ENCODE measurements at regions not wholly inside any gene's neighbourhood (a gene's known extent, or its start where the extent isn't known, plus 50 kb on each side); places are given as distances from the start of the nearest gene placed in this dataset.
"Not testable (repeated sequence)": the region's sequence is repeated elsewhere in the genome, so short reads cannot be mapped to it uniquely, and the experiment has no call there.

DNA sequence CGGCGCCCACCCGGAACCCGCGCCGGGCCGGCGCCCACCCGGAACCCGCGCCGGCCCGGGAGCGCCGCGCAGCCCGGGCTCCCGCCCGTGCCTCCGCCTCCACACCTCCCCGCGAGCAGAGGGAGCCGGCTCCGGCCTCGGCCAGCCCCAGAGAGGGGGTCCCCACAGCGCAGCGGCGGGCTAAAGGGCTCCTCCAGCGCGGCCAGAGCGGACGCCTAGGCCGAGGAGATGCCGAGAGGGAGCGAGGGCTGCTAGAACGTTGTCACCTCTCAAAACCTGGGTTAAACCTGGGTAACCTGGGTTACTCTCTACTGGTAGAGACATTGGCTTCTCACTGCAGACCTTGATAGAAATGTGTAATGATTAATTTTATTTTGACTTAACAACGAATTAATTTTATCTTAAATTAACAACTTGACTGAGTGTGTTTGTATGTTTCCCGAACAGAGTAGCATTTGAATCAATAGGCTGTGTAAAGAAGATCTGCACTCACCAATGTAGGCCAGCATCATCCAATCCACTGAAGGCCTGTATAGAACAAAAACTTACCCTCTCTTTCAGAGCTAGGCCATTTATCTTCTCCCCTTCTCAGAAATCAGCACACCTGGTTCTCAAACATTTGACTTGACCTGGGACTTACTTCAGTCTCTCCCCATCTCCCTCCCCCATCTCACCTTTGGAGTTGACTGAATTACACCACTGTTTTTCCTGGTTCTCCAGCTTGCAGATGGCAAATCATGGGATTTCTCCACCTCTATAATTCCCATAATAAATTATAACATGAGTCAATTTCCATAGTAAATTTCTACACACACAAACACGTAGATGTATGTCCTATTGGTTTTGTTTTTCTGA is 242.7 kb downstream of the ASXL3 start:
- no peak for DNase-seq (ENCODE audit: low read depth in 4 of 4, low spot score in 3 of 4)

DNA sequence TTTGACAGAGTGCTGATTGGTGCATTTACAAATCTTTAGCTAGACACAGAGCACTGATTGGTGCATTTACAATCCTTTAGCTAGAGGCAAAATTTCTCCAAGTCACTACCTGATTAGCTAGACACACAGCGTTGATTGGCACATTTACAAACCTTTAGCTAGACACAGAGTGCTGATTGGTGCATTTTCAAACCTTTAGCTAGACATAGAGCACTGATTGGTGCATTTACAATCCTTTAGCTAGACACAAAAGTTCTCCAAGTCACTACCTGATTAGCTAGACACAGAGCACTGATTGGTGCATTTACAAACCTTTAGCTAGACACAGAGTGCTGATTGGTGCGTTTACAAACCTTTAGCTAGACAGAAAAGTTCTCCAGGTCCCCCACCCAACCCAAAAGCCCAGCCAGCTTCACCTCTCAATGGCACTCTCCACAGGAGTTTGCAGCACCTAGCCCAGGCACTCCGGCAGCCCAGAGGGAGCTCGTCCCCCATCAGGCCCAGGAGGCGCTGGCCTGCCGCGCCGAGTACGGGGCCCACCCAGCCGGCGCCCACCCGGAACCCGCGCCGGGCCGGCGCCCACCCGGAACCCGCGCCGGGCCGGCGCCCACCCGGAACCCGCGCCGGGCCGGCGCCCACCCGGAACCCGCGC is 241.8 kb downstream of the ASXL3 start:
- DNase-seq (ENCODE audit: low read depth in 4 of 4, low spot score in 3 of 4) = not testable (repeated sequence)

DNA sequence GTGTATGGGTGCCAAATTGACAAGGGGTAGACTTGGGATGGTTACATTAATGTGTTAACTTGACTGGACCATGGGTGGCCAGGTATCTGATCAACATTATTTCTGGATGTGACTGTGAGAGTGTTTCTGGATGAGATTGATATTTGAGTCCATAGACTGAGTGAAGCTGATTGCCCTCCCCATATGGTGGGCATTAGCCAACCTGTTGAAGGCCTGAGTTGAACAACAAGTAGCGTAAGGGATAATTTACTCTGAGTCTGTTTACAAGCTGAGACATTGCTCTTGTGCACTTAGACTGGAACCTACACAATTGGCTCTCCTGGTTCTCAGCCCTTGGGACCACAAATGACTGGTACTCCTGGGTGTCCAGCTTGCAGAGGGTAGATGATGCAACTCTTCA is 240.1 kb downstream of the ASXL3 start:
- DNase-seq (ENCODE audit: low read depth in 4 of 4, low spot score in 3 of 4) = no peak

DNA sequence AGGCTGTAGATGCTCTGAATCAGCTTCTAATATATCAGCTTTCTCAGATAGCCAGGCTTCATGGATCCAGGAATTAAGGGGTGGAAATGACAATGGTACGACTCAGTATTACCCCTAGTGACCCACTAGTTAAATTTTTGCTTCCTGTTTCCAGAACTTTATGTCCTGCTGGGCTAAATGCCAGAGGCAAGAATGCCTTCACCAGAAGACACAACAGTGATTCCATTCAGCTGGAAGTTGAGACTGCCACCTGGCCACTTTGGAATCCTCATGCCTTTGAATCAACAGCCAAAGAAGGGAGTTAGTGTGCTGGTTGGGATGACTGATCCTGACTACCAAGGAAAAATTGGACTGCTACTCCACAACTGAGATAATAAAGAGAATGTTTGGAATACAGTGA is 239.1 kb downstream of the ASXL3 start:
- DNase-seq (ENCODE audit: low read depth in 4 of 4, low spot score in 3 of 4) = no peak

DNA sequence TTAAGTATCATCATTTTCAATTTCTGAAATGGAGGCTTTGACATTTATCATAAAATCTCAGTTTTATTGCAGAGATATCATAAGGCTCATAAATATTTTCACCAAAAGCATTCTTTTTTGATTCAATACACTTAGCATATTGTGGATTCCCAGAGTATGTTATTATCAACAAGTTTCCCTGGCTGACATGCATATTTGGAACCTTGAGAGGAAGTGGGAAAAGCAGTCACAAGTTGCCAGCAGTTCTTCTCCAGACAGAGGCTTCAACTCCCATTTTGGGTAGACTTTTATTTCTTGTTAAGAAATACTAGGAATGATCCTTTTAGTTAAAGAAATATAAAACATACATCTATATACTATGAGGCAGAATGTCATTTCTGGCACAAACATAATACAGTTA is 236.5 kb downstream of the ASXL3 start:
- DNase-seq (ENCODE audit: low read depth in 4 of 4, low spot score in 3 of 4) = no peak

DNA sequence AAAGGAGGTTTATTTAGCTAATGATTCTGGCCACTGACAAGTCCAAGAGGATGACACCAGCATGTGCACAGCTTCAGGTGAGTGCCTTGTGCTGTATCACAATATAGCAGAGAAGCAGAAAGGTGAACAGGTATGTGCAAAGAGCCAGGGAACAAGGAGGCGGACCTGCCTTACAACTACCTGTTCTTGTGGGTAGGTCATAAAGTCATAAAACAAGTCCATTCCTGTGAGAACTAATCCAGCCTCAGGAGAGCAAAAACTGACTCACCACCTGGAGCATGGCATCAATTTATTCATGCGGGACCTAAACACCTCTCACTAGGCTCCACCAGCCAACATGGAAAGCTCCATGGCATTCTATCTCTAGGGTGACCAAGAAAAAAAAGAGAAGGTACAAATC is 234.2 kb downstream of the ASXL3 start:
- DNase-seq (ENCODE audit: low read depth in 4 of 4, low spot score in 3 of 4) = no peak

DNA sequence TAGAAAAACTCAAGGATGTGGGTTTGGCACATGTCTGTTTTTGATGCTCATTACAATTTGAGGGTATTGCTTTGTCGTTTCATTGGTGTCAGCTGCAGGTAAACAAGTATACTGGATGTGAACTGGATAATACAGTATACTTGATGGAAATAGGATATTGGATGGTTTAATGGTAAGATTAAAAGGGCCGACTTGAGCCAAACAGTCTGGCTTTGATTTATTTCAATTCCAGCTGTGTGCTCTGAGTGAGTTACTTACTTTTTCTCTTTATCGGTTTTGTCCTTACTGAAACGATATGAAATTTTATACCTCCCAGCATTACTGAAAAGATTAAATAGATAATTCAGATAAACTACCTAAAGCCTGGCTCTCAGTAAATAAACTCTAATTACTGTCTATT is 227.6 kb downstream of the ASXL3 start:
- DNase-seq (ENCODE audit: low read depth in 4 of 4, low spot score in 3 of 4) = no peak

DNA sequence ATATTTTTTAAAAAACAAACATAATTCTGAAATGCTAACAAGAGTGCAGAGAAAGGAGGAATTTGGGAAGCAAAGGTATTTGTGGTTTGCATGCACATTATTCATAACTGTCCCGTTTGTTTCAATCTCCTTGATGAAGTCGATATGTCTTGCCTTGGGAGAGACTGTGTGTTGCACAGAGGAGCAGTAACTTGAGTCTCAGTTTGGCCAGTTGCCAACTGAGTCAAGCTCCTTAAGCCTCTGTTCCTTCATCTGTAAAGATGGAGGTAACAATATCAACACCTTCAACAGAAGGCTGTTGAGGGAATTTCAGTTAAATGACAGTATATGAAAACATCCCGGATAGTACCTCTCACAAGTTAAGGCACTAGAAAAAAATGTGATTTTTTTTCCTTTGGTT is 226.2 kb downstream of the ASXL3 start:
- peak in 2 of 4 donors; percentile 24 for DNase-seq (ENCODE audit: low read depth in 4 of 4, low spot score in 3 of 4)

DNA sequence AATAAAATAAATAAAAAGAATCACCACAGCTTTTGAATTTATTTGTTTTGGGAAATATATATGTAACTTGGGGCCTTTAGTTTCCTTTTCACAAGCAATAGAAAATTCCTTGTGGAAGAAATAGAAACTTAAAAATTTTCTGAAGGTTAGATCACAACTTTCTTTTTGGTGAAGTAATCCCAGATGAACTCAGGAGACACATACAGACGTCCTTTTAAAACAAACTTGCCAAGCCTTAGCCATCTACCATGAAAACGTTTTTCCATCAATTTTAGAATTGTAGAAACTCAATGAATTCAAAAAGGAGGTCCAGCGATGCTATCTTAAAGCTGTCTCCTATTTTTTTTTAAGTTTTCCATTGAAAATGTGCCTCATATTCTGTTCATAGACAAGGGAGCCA is 225.6 kb downstream of the ASXL3 start:
- no peak for DNase-seq (ENCODE audit: low read depth in 4 of 4, low spot score in 3 of 4)

DNA sequence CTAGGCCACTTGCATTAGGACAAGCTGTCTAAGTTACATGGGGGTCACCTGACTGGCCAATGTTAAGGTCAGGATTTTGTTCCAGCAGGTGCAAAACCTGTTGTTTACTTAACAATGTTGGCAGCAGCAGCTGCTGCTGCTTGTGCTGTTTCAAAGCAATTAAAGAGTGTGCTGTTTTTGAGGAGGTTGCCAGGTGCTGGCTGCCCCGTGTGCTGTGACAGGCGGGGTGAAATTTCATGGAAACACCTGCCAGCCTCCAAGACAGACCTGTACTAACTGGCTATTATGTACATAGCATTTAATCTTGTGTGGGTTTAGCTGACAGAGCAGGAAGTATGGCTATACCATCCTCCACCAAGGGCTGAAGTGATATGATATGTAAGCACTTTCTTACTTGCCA is 224.9 kb downstream of the ASXL3 start:
- DNase-seq (ENCODE audit: low read depth in 4 of 4, low spot score in 3 of 4) = peak in 3 of 4 donors; percentile 14 to 37 (median 24)

All from left renal pelvis (tissue), 4 donors.